Fibroblast of lung (primary cell): ENCODE measurements at regions not wholly inside any gene's neighbourhood (a gene's known extent, or its start where the extent isn't known, plus 50 kb on each side); places are given as distances from the start of the nearest gene placed in this dataset.

Experiments
- CTCF ChIP-seq, 2 donors: IDR thresholded peaks in 1 of 2; conservative IDR thresholded peaks in 1 of 2; 1 replicate in 1 of 2; 2 replicates in 1 of 2; pipeline ENCODE4 v1.5.1; 2011 to 2012; ENCODE audit warnings: low read length in 2 of 2, control low read depth in 1 of 2, inconsistent platforms in 1 of 2, low read depth in 1 of 2, mild to moderate bottlenecking in 1 of 2
- EZH2 ChIP-seq: IDR thresholded peaks from 2 replicates; pipeline ENCODE4 v1.5.1; 2012; ENCODE audit warnings: low read length, control low read depth, mild to moderate bottlenecking; ENCODE audit errors: missing control alignments

DNA sequence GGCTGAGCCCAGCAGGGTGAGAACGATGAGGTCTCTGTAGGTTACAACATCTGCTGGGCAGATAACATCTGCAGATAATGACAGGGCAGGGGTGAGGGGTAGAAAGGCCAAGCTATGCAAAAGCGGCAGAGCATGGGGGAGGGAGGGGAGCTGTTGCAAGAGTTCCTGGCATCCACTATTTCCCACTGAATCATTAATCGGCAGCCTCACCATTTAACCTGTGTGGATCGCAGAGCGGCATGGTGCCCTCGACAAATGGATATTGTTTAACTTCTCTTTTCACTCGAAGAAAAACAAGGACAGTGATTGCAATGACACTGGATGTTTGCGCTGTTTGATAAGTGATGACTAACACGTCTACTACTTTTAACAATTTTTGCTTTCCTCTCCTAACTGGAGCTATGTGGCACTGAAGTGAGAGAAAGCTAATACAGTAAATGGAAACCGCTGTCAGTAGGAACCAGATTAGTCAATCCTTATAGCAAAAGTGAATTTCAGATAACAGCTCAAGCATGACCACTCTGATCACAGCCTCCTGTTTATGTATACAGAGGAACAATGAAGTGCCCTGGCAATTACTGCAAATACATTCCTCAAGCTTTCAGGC lies 381.5 kb downstream of the TFAP2A start:
- no peak for TF ChIP-seq CTCF (conservative IDR thresholded peaks at IDR 0.05 in 1 of 2, IDR thresholded peaks at IDR 0.05 in 1 of 2; ENCODE audit: low read depth in 1 of 2, low read length in 2 of 2)
- no peak for TF ChIP-seq EZH2
